Endothelial cell (in vitro differentiated cells): ENCODE measurements at regions not wholly inside any gene's neighbourhood (a gene's known extent, or its start where the extent isn't known, plus 50 kb on each side); places are given as distances from the start of the nearest gene placed in this dataset.

ENCODE experiments used
- DNase-seq: peaks from one replicate; pipeline ENCODE4 v3.0.0; 2021; ENCODE audit warnings: low spot score
- H3K27ac Mint-ChIP-seq: one replicate; pipeline ENCODE4 v1.8.0; 2021; ENCODE audit warnings: mixed read lengths, inconsistent platforms; ENCODE audit not compliant: unreplicated experiment
- H3K27me3 Mint-ChIP-seq: one replicate; pipeline ENCODE4 v1.8.0; 2021; ENCODE audit warnings: mild to moderate bottlenecking, moderate library complexity, mixed read lengths, inconsistent platforms; ENCODE audit not compliant: unreplicated experiment
- H3K36me3 Mint-ChIP-seq: one replicate; pipeline ENCODE4 v1.8.0; 2021; ENCODE audit warnings: mild to moderate bottlenecking, low read depth, mixed read lengths, inconsistent platforms; ENCODE audit not compliant: unreplicated experiment
- H3K4me1 Mint-ChIP-seq: one replicate; pipeline ENCODE4 v1.8.0; 2021; ENCODE audit warnings: mild to moderate bottlenecking, mixed read lengths, inconsistent platforms; ENCODE audit not compliant: unreplicated experiment
- H3K4me3 Mint-ChIP-seq: one replicate; pipeline ENCODE4 v1.8.0; 2021; ENCODE audit warnings: mild to moderate bottlenecking, mixed read lengths, inconsistent platforms; ENCODE audit not compliant: unreplicated experiment
- H3K9me3 Mint-ChIP-seq: one replicate; pipeline ENCODE4 v1.8.0; 2021; ENCODE audit warnings: mixed read lengths, inconsistent platforms; ENCODE audit not compliant: unreplicated experiment
- TF ChIP-seq, protein P1 (sequence below): fragments of 200-600 bp; sonication (generic); IDR thresholded peaks from one replicate; pipeline ENCODE4 v1.5.0; 2021; ENCODE audit warnings: antibody characterized with exemption; ENCODE audit not compliant: unreplicated experiment

DNA sequence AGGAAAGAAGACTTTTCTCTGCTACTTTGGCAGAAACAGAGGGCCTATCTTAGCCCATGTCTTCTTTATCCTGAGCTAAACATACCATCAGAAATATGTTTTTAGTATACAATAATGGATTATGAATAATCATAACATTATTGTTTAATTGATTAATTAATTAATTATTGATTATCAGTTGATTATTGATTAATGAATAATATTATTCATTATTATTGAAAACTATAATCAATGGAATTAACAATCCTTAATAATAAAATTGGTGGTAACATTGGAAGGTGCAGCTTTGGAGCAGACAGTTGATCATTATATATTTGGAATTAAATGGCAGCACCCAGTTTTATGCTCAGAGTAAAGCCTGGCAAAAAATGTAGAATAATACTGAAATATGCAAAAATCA, 655.9 kb upstream of the ARGLU1 start:
- TF ChIP-seq, protein P1, sequence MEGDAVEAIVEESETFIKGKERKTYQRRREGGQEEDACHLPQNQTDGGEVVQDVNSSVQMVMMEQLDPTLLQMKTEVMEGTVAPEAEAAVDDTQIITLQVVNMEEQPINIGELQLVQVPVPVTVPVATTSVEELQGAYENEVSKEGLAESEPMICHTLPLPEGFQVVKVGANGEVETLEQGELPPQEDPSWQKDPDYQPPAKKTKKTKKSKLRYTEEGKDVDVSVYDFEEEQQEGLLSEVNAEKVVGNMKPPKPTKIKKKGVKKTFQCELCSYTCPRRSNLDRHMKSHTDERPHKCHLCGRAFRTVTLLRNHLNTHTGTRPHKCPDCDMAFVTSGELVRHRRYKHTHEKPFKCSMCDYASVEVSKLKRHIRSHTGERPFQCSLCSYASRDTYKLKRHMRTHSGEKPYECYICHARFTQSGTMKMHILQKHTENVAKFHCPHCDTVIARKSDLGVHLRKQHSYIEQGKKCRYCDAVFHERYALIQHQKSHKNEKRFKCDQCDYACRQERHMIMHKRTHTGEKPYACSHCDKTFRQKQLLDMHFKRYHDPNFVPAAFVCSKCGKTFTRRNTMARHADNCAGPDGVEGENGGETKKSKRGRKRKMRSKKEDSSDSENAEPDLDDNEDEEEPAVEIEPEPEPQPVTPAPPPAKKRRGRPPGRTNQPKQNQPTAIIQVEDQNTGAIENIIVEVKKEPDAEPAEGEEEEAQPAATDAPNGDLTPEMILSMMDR: no peak
- no peaks in the 10 kb centered on the region for H3K9me3 Mint-ChIP-seq
- no peak for DNase-seq
- no peaks in the 10 kb centered on the region for H3K36me3 Mint-ChIP-seq
- no peak overlapping the region for H3K4me3 Mint-ChIP-seq
- no peak overlapping the region for H3K27ac Mint-ChIP-seq
- peaks cover 2% of the 10 kb centered on the region for H3K27me3 Mint-ChIP-seq
- H3K4me1 Mint-ChIP-seq: peaks cover 3% of the 10 kb centered on the region

DNA sequence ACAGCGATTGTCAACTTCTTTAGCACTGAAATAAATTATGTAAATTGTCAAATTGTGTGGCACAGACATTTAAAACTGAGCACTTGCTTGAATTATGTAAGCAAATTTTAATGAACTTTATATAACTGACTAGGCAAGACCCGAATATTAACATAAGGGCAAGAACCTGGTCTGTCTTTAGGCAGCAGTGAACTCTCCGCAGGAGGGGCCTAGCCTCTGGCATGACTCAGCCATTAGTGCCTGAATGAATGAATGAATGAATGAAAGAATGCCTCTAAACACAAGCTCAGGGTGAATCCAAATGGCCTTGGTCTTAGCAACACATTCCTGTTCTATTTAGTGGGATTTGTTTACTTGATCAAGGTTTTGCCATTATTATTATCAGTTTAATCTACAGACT, 654.7 kb upstream of the ARGLU1 start:
- Mint-ChIP-seq H3K4me3 (no peak overlapping the region), H3K27me3 (peaks cover 2% of the 10 kb centered on the region), H3K36me3 (no peaks in the 10 kb centered on the region), H3K9me3 (no peaks in the 10 kb centered on the region), H3K27ac (no peak overlapping the region), H3K4me1 (peaks cover 3% of the 10 kb centered on the region)
- DNase-seq: no peak
- TF ChIP-seq, protein P1: no peak

DNA sequence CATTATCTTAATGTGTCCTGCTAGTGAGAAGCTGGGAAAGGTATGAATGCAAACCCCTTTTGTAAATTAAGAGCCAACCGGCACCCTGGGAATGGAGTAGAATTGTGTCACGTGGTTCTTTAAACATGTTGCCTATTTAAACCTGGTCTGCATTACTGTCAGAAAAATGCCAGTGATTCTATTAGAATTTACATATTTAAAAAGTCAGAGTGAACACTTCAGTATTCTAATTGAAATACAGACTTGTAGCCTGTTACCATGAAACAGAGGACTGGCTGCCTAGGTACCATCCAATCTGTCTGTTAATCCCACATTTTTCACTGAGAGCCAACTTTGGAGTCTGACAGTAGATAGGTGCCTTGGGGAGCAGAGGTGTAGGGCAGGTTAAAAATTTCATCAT, 652.3 kb upstream of the ARGLU1 start:
- H3K4me3 Mint-ChIP-seq: no peak overlapping the region
- H3K27me3 Mint-ChIP-seq: peaks cover 2% of the 10 kb centered on the region
- H3K9me3 Mint-ChIP-seq: no peaks in the 10 kb centered on the region
- no peak for DNase-seq
- no peaks in the 10 kb centered on the region for H3K36me3 Mint-ChIP-seq
- TF ChIP-seq, protein P1: no peak
- H3K4me1 Mint-ChIP-seq: peaks cover 3% of the 10 kb centered on the region
- H3K27ac Mint-ChIP-seq: no peak overlapping the region

DNA sequence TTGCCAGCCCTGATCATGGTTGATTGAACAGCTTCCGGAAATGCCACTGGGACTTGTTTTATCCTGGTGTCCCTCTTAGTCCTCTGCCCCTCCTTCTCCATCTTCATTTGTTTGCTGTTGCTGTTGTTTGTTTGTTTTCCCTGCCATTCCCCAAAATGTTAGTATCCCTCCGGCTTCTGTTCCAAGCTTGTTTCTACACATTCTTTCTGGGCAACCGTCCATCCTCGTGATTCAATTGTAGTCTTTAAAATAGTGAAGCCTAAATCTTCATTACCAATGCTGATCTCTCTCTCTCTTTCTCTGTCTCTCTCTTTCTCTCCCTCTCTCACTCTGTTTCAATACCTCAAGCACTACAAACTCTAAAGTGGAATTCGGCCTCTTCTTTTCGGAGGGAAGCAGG, 649.3 kb upstream of the ARGLU1 start:
- TF ChIP-seq, protein P1: no peak
- H3K4me1 Mint-ChIP-seq: peaks cover 3% of the 10 kb centered on the region

DNA sequence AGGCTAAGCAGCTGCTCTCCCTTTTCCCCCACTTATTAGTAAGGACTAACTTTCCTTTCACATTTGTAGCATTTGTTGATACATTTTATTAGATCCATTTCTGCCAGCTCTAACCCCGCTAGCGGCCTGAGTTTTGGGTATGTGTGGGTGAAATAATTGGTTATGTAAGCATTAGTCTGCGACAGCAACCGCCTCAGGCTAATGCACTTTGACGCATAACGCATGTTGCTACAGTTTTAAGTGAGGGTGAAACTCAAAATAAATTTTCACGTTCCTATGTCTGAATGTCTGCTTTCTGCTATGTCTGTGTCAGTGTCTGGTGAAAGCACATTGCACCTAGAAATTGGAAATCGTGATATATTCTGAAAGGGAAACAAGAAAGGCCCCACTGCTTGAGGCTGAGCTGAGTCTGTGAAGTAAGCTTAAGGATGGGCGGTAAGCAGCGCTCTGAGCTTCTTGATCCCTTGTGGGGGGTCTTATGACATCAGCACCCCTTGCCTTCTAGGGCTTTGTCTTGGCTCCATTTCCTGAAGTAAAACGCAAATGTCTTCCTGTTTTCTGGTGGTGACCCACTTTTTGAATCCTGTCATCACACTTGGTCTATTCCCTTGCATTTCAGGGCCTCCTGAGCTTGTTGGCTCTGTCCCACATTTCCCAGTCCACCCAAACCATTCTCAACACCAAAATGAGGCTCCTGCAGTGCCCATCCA, 648.3 kb upstream of the ARGLU1 start:
- Mint-ChIP-seq H3K36me3 (no peaks in the 10 kb centered on the region), H3K4me1 (peaks cover 3% of the 10 kb centered on the region), H3K27me3 (peaks cover 2% of the 10 kb centered on the region), H3K27ac (no peak overlapping the region), H3K4me3 (no peak overlapping the region), H3K9me3 (no peaks in the 10 kb centered on the region)
- no peak for DNase-seq
- TF ChIP-seq, protein P1: no peak

More for the DNA sequence above, 649.3 kb upstream of the ARGLU1 start:
- Mint-ChIP-seq H3K4me3 (no peak overlapping the region), H3K27ac (no peak overlapping the region), H3K9me3 (no peaks in the 10 kb centered on the region), H3K36me3 (no peaks in the 10 kb centered on the region), H3K27me3 (peaks cover 2% of the 10 kb centered on the region)
- DNase-seq: no peak
